ENCODE measurements at regions not wholly inside any gene's neighbourhood (a gene's known extent, or its start where the extent isn't known, plus 50 kb on each side); places are given as distances from the start of the nearest gene placed in this dataset.

- peaks cover 3% of the 10 kb centered on the region for H3K36me3 Mint-ChIP-seq (ENCODE audit: low read depth)
- H3K9me3 Mint-ChIP-seq, result peaks cover 3% of the 10 kb centered on the region
- peaks cover 4% of the 10 kb centered on the region for H3K27me3 Mint-ChIP-seq (ENCODE audit: low read depth, poor library complexity)
- DNase-seq, result no peak
- TF ChIP-seq CTCF (IDR thresholded peaks at IDR 0.05), result no peak
- H3K27ac Mint-ChIP-seq, result peak overlapping the region; percentile 95
- no peak overlapping the region for H3K4me3 Mint-ChIP-seq
- peaks cover 86% of the 10 kb centered on the region for H3K4me1 Mint-ChIP-seq
Measured at GRCh38 chr2:43084699-43085091, 141.7 kb downstream of the ZFP36L2 start.

DNA sequence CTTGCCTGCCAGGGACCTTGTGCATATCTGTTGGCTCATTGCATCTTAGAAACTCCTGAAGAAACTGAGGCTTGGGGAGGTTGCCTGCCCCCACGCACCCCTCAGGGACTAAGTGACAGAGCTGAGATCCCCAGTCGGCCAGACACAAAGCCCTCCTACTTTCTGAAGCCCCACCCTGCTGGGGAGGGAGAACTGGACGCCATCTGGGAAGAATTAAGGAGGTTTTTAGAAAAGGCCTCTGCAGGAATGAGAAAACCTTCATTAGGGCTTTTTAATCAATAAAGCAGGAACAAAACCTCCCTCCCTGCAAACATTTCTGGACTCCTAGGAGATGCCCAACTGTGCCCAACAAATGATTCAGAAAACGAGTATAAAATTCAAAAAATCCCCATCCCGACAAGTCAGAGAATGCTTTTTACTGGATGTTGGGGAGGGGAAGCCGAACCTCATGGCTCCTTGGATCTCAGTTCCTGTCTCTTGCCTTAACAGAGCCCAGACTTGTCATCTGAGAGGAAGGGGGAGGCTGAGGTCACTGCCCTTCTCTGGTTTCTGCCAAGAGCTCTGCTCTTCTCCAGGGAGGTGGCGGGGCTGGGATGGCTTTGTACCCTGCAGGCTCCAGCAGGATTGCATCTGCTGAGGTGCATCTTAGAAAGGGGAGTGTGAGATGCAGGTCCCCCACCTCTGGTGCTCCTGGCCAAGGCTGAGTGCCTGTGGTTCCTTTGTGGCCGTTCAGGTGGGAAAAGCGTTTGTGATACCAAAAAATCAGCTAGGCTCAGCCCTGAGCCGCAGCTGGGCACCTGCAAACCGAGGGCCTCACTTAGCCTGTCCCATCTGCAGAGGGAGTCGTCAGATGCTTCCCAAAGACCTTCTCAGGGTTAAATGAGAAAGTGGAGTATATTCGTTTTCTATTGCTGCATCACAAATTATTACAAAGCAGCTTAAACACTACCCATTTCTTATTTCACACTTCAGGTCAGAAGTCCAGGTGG is 142.4 kb downstream of the ZFP36L2 start:
- peak; percentile 67 for DNase-seq
- no peak for TF ChIP-seq CTCF (IDR thresholded peaks at IDR 0.05)
- Mint-ChIP-seq H3K4me1 (peaks cover 85% of the 10 kb centered on the region), H3K36me3 (ENCODE audit: low read depth) (no peaks in the 10 kb centered on the region), H3K9me3 (no peaks in the 10 kb centered on the region), H3K27ac (peak overlapping the region; percentile 95), H3K4me3 (peak overlapping the region; percentile 65), H3K27me3 (ENCODE audit: low read depth, poor library complexity) (peaks cover 4% of the 10 kb centered on the region)

DNA sequence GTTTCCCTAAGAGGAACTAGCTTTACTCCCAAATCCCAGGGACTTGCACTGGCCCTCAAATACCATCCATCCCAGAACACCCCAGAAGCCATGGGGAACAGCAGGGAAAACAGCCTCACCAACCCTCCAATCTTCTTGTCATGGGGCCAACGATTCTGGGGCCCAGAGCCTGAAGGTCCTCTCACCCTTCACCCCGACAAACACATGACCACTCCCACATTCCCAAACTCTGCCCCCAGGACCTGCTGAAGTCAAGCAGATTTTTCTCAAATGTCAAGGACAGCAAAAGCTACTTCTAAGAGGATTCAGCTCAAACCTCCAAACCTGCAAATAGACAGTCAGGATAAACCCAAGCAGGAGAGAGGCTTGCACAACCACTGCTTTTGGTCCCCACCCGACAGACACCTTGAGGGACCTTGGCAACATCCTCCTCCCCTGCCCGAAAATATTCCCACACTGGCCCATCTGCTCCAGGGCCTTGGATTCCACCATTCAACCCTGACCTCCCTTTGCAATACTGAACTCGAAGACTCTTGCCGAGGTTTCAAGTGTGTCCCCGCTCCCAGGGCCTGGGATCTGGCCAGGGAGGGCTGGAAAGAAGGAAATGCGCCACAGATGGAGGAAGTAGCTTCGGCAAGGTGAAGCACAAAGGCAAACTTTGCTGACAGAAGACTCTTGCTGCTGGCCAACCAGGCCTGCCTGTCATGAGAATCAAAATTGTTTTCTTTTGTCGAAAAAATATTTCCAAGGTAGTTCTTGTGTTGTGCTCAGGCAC is 143.3 kb downstream of the ZFP36L2 start:
- Mint-ChIP-seq H3K9me3 (no peaks in the 10 kb centered on the region), H3K27ac (peak overlapping the region; percentile 95), H3K27me3 (ENCODE audit: low read depth, poor library complexity) (peaks cover 4% of the 10 kb centered on the region), H3K36me3 (ENCODE audit: low read depth) (no peaks in the 10 kb centered on the region), H3K4me1 (peaks cover 76% of the 10 kb centered on the region), H3K4me3 (peak overlapping the region; percentile 65)
- no peak for DNase-seq
- TF ChIP-seq CTCF (IDR thresholded peaks at IDR 0.05), result no peak

- Mint-ChIP-seq H3K27me3 (ENCODE audit: low read depth, poor library complexity) (peaks cover 6% of the 10 kb centered on the region), H3K4me1 (peaks cover 72% of the 10 kb centered on the region), H3K36me3 (ENCODE audit: low read depth) (no peaks in the 10 kb centered on the region), H3K27ac (peak overlapping the region; percentile 95), H3K9me3 (no peaks in the 10 kb centered on the region), H3K4me3 (peak overlapping the region; percentile 25)
- no peak for TF ChIP-seq CTCF (IDR thresholded peaks at IDR 0.05)
- DNase-seq, result no peak
Measured at GRCh38 chr2:43082111-43082894, 144.1 kb downstream of the ZFP36L2 start.

- H3K27ac Mint-ChIP-seq, result peak overlapping the region; percentile 71
- H3K9me3 Mint-ChIP-seq, result no peaks in the 10 kb centered on the region
- H3K27me3 Mint-ChIP-seq (ENCODE audit: low read depth, poor library complexity), result peaks cover 9% of the 10 kb centered on the region
- DNase-seq, result no peak
- no peak for TF ChIP-seq CTCF (IDR thresholded peaks at IDR 0.05)
- peaks cover 61% of the 10 kb centered on the region for H3K4me1 Mint-ChIP-seq
- H3K36me3 Mint-ChIP-seq (ENCODE audit: low read depth), result no peaks in the 10 kb centered on the region
- no peak overlapping the region for H3K4me3 Mint-ChIP-seq
Measured at GRCh38 chr2:43081131-43081765, 145.2 kb downstream of the ZFP36L2 start.

Measured in nephron progenitor cell (in vitro differentiated cells).